ENCODE measurements at regions not wholly inside any gene's neighbourhood (a gene's known extent, or its start where the extent isn't known, plus 50 kb on each side); places are given as distances from the start of the nearest gene placed in this dataset.

DNA sequence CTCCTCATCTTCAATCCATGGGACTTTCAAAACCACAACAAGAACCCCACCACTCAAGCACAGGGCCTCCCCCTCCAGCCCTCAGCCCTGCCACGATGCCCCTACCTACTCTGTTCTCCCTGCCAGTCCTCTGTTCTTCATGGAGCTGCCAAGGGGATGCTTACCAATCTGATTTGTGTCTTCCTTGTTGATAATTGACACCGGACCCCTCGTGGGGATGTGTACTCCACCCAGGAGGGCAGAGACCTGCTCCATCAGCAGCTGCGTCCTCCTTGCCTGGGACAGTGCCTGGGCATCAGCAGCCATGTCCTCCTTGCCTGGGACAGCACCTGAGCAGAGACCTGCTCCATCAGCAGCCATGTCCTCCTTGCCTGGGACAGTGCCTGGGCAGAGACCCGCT lies 1489.2 kb downstream of the TBC1D22A start:
- ChIA-PET CTCF (no interaction called here), RAD21 (ENCODE audit: low non-redundant PET in 1 of 2, low total read pairs in 2 of 2, uncharacterized antibody in 2 of 2, unreplicated experiment in 2 of 2) (no interaction called here), POLR2A (no interaction called here)
- intact Hi-C loops (cut with micrococcal nuclease) = no loop called here
- H3K27me3 ChIP-seq (ENCODE audit: insufficient read depth, low read length) = peaks cover 11% of the 10 kb centered on the region; the same call in 1 of the 2 replicates
- H3K27ac ChIP-seq (ENCODE audit: low read depth, low read length) = no peak overlapping the region
- H3K36me3 ChIP-seq (ENCODE audit: control insufficient read depth in 1 of 2, insufficient read depth in 2 of 2, low read length in 2 of 2) = no peaks in the 10 kb centered on the region
- no peak overlapping the region for H3K4me2 ChIP-seq (ENCODE audit: low read length)
- peaks cover 0 to 4% of the 10 kb centered on the region in 2 experiments; a peak in 1 of 4 replicates for H3K9me3 ChIP-seq (ENCODE audit: control insufficient read depth in 1 of 2, insufficient read depth in 1 of 2, low read depth in 1 of 2, low read length in 2 of 2)
- H3K4me3 ChIP-seq (replicated peaks in 1 of 2; ENCODE audit: low read depth in 1 of 2, low read length in 2 of 2) = no peak overlapping the region
- no peak overlapping the region for H3K9ac ChIP-seq (ENCODE audit: low read length)
- no peaks in the 10 kb centered on the region for H4K20me1 ChIP-seq (ENCODE audit: insufficient read depth)
- BruUV-seq (replicated peaks) = no TSS peak
- DNase-seq (ENCODE audit: low read depth, low spot score) = no peak
- no peaks in the 10 kb centered on the region for H3K9me2 ChIP-seq (ENCODE audit: insufficient read depth)
- TF ChIP-seq EZH2phosphoT487 (IDR thresholded peaks at IDR 0.05; ENCODE audit: borderline replicate concordance) = no peak
- TF ChIP-seq ZFX (IDR thresholded peaks at IDR 0.05) = no peak
- no peak for TF ChIP-seq EGR1 (IDR thresholded peaks at IDR 0.05; ENCODE audit: low read depth)
- TF ChIP-seq YY1 (IDR thresholded peaks at IDR 0.05; ENCODE audit: extremely low read depth, insufficient replicate concordance, low read depth, low read length) = no peak
- TF ChIP-seq CEBPB (IDR thresholded peaks at IDR 0.05; ENCODE audit: low read depth) = no peak
- TF ChIP-seq, protein P1, sequence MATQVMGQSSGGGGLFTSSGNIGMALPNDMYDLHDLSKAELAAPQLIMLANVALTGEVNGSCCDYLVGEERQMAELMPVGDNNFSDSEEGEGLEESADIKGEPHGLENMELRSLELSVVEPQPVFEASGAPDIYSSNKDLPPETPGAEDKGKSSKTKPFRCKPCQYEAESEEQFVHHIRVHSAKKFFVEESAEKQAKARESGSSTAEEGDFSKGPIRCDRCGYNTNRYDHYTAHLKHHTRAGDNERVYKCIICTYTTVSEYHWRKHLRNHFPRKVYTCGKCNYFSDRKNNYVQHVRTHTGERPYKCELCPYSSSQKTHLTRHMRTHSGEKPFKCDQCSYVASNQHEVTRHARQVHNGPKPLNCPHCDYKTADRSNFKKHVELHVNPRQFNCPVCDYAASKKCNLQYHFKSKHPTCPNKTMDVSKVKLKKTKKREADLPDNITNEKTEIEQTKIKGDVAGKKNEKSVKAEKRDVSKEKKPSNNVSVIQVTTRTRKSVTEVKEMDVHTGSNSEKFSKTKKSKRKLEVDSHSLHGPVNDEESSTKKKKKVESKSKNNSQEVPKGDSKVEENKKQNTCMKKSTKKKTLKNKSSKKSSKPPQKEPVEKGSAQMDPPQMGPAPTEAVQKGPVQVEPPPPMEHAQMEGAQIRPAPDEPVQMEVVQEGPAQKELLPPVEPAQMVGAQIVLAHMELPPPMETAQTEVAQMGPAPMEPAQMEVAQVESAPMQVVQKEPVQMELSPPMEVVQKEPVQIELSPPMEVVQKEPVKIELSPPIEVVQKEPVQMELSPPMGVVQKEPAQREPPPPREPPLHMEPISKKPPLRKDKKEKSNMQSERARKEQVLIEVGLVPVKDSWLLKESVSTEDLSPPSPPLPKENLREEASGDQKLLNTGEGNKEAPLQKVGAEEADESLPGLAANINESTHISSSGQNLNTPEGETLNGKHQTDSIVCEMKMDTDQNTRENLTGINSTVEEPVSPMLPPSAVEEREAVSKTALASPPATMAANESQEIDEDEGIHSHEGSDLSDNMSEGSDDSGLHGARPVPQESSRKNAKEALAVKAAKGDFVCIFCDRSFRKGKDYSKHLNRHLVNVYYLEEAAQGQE (IDR thresholded peaks at IDR 0.05; ENCODE audit: low read depth) = no peak
- no peak for TF ChIP-seq CBX3 (IDR thresholded peaks at IDR 0.05; ENCODE audit: low read depth)
- no peak for TF ChIP-seq POLR2AphosphoS5 (IDR thresholded peaks at IDR 0.05; ENCODE audit: low read depth, low read length)
- TF ChIP-seq POLR2A (IDR thresholded peaks at IDR 0.05; ENCODE audit: borderline replicate concordance, extremely low read depth, insufficient read depth, insufficient read length) = no peak
- TF ChIP-seq SRF (IDR thresholded peaks at IDR 0.05; ENCODE audit: low read depth) = no peak
- no peak for TF ChIP-seq ZNF274 (IDR thresholded peaks at IDR 0.05; ENCODE audit: low read depth, low read length)
- TF ChIP-seq, protein P2, sequence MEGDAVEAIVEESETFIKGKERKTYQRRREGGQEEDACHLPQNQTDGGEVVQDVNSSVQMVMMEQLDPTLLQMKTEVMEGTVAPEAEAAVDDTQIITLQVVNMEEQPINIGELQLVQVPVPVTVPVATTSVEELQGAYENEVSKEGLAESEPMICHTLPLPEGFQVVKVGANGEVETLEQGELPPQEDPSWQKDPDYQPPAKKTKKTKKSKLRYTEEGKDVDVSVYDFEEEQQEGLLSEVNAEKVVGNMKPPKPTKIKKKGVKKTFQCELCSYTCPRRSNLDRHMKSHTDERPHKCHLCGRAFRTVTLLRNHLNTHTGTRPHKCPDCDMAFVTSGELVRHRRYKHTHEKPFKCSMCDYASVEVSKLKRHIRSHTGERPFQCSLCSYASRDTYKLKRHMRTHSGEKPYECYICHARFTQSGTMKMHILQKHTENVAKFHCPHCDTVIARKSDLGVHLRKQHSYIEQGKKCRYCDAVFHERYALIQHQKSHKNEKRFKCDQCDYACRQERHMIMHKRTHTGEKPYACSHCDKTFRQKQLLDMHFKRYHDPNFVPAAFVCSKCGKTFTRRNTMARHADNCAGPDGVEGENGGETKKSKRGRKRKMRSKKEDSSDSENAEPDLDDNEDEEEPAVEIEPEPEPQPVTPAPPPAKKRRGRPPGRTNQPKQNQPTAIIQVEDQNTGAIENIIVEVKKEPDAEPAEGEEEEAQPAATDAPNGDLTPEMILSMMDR (IDR thresholded peaks at IDR 0.05 in 2 of 3, conservative IDR thresholded peaks at IDR 0.05 in 1 of 3; ENCODE audit: borderline replicate concordance in 1 of 3, insufficient read depth in 1 of 3, low read depth in 2 of 3, low read length in 2 of 3) = no peak
- no peak for TF ChIP-seq JUND (IDR thresholded peaks at IDR 0.05)
- no peak for TF ChIP-seq SP1 (IDR thresholded peaks at IDR 0.05; ENCODE audit: low read depth)
- TF ChIP-seq, protein P3, sequence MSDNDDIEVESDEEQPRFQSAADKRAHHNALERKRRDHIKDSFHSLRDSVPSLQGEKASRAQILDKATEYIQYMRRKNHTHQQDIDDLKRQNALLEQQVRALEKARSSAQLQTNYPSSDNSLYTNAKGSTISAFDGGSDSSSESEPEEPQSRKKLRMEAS (IDR thresholded peaks at IDR 0.05) = no peak
- TF ChIP-seq RAD21 (IDR thresholded peaks at IDR 0.05; ENCODE audit: low read depth) = no peak
- no peak for TF ChIP-seq FOSL1 (IDR thresholded peaks at IDR 0.05; ENCODE audit: low read depth)
- no peak for TF ChIP-seq TCF7L2 (IDR thresholded peaks at IDR 0.05; ENCODE audit: borderline replicate concordance, extremely low read depth, insufficient read depth, insufficient read length)
- TF ChIP-seq, protein P4, sequence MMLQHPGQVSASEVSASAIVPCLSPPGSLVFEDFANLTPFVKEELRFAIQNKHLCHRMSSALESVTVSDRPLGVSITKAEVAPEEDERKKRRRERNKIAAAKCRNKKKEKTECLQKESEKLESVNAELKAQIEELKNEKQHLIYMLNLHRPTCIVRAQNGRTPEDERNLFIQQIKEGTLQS (IDR thresholded peaks at IDR 0.05) = no peak
- TF ChIP-seq SIN3A (IDR thresholded peaks at IDR 0.05; ENCODE audit: low read depth) = no peak
- H3K4me1 ChIP-seq (ENCODE audit: control insufficient read depth in 1 of 2, insufficient read depth in 2 of 2, low read length in 2 of 2) = no peaks in the 10 kb centered on the region
- no peak for ATAC-seq
- no peaks in the 10 kb centered on the region for H3K79me2 ChIP-seq (ENCODE audit: insufficient read depth, low read length)
- H2AFZ ChIP-seq (ENCODE audit: low read depth, low read length, poor library complexity, severe bottlenecking) = no peak overlapping the region
